Activated CD8-positive, alpha-beta T cell treated with anti-CD3 and anti-CD28 coated beads, Interleukin-2, amount 10 ng/mL, durations not matched to agents 7 days and 5 days (primary cell): ENCODE measurements at regions not wholly inside any gene's neighbourhood (a gene's known extent, or its start where the extent isn't known, plus 50 kb on each side); places are given as distances from the start of the nearest gene placed in this dataset.
"Not testable (repeated sequence)": the region's sequence is repeated elsewhere in the genome, so short reads cannot be mapped to it uniquely, and the experiment has no call there.

Experiments used
- ATAC-seq: fragments of 150-1000 bp; cut with Tn5 transposase; one replicate; pipeline ENCODE4 v1.10.0; 2021; ENCODE audit warnings: moderate library complexity
- CTCF ChIA-PET: fragments of 350-600 bp; sonication (Branson Sonifier 250); formaldehyde crosslinking; loops from one replicate; lab custom pipeline; 2021; ENCODE audit warnings: antibody characterized with exemption; lab: Charles Lee
- POLR2A ChIA-PET: fragments of 350-600 bp; sonication (Branson Sonifier 250); formaldehyde crosslinking; loops from one replicate; lab custom pipeline; 2021; ENCODE audit warnings: antibody characterized with exemption; lab: Charles Lee
- DNase-seq: peaks from one replicate; pipeline ENCODE4 v3.0.0-alpha.2; 2020
- H3K27ac Mint-ChIP-seq: one replicate; pipeline ENCODE4 v1.8.0; 2021; ENCODE audit warnings: mild to moderate bottlenecking, mixed read lengths
- H3K27me3 Mint-ChIP-seq: one replicate; pipeline ENCODE4 v1.8.0; 2021; ENCODE audit warnings: low read depth, mixed read lengths
- H3K36me3 Mint-ChIP-seq: one replicate; pipeline ENCODE4 v1.8.0; 2021; ENCODE audit warnings: low read depth, mixed read lengths
- H3K4me1 Mint-ChIP-seq: one replicate; pipeline ENCODE4 v1.8.0; 2021; ENCODE audit warnings: low read depth, mixed read lengths
- H3K4me3 Mint-ChIP-seq: one replicate; pipeline ENCODE4 v1.8.0; 2021; ENCODE audit warnings: mild to moderate bottlenecking, mixed read lengths
- H3K9me3 Mint-ChIP-seq: one replicate; pipeline ENCODE4 v1.8.0; 2022; ENCODE audit warnings: mixed read lengths; ENCODE audit not compliant: insufficient read depth

- no peak for ATAC-seq
- no peak overlapping the region for H3K4me3 Mint-ChIP-seq
Observed at GRCh38 chr11:23767576-23767975, 729.3 kb upstream of the LUZP2 start.

GRCh38 chr11:23769214-23769613 is 727.6 kb upstream of the LUZP2 start:
- Mint-ChIP-seq H3K27ac (no peak overlapping the region), H3K27me3 (no peaks in the 10 kb centered on the region), H3K4me3 (no peak overlapping the region), H3K4me1 (no peaks in the 10 kb centered on the region), H3K9me3 (peaks cover 7% of the 10 kb centered on the region), H3K36me3 (no peaks in the 10 kb centered on the region)
- CTCF ChIA-PET = no interaction called here
- DNase-seq = no peak
- ATAC-seq = no peak
- POLR2A ChIA-PET = no interaction called here

More at GRCh38 chr11:23767576-23767975, 729.3 kb upstream of the LUZP2 start:
- POLR2A ChIA-PET = no interaction called here
- H3K36me3 Mint-ChIP-seq = no peaks in the 10 kb centered on the region
- CTCF ChIA-PET = no interaction called here
- no peaks in the 10 kb centered on the region for H3K27me3 Mint-ChIP-seq
- no peak overlapping the region for H3K27ac Mint-ChIP-seq
- H3K4me1 Mint-ChIP-seq = no peaks in the 10 kb centered on the region
- DNase-seq = no peak
- H3K9me3 Mint-ChIP-seq = peaks cover 10% of the 10 kb centered on the region

GRCh38 chr11:23772081-23772480 is 724.8 kb upstream of the LUZP2 start:
- no peak overlapping the region for H3K4me3 Mint-ChIP-seq
- H3K36me3 Mint-ChIP-seq = no peaks in the 10 kb centered on the region
- ATAC-seq (no peak), DNase-seq (no peak)
- no peak overlapping the region for H3K27ac Mint-ChIP-seq
- H3K27me3 Mint-ChIP-seq = no peaks in the 10 kb centered on the region
- ChIA-PET CTCF (no interaction called here), POLR2A (no interaction called here)
- H3K9me3 Mint-ChIP-seq = peaks cover 7% of the 10 kb centered on the region
- no peaks in the 10 kb centered on the region for H3K4me1 Mint-ChIP-seq

- ATAC-seq = no peak
- no peaks in the 10 kb centered on the region for H3K36me3 Mint-ChIP-seq
- ChIA-PET CTCF (no interaction called here), POLR2A (no interaction called here)
- no peaks in the 10 kb centered on the region for H3K27me3 Mint-ChIP-seq
- no peak overlapping the region for H3K4me3 Mint-ChIP-seq
- no peaks in the 10 kb centered on the region for H3K4me1 Mint-ChIP-seq
- peaks cover 3% of the 10 kb centered on the region for H3K9me3 Mint-ChIP-seq
- no peak overlapping the region for H3K27ac Mint-ChIP-seq
- DNase-seq = no peak
Observed at GRCh38 chr11:23778971-23779370, 717.9 kb upstream of the LUZP2 start.

GRCh38 chr11:23780231-23780630 is 716.6 kb upstream of the LUZP2 start:
- POLR2A ChIA-PET = no interaction called here
- CTCF ChIA-PET = no interaction called here
- no peak overlapping the region for H3K27ac Mint-ChIP-seq
- ATAC-seq (no peak), DNase-seq (no peak)
- no peaks in the 10 kb centered on the region for H3K36me3 Mint-ChIP-seq
- no peak overlapping the region for H3K4me3 Mint-ChIP-seq
- peaks cover 3% of the 10 kb centered on the region for H3K9me3 Mint-ChIP-seq
- H3K4me1 Mint-ChIP-seq = no peaks in the 10 kb centered on the region
- no peaks in the 10 kb centered on the region for H3K27me3 Mint-ChIP-seq

- DNase-seq (no peak), ATAC-seq (no peak)
- H3K36me3 Mint-ChIP-seq = no peaks in the 10 kb centered on the region
- H3K27ac Mint-ChIP-seq = no peak overlapping the region
- ChIA-PET CTCF (no interaction called here), POLR2A (interaction anchor here (0.5 kb wide), 1 partner anchor 929 kb away, joined by 9 read pairs; no protein-coding TSS in a partner anchor)
- peaks cover 3% of the 10 kb centered on the region for H3K9me3 Mint-ChIP-seq
- H3K4me3 Mint-ChIP-seq = no peak overlapping the region
- no peaks in the 10 kb centered on the region for H3K4me1 Mint-ChIP-seq
- H3K27me3 Mint-ChIP-seq = no peaks in the 10 kb centered on the region
Observed at GRCh38 chr11:23781803-23782560, 714.9 kb upstream of the LUZP2 start.

GRCh38 chr11:23786974-23787373 is 709.9 kb upstream of the LUZP2 start:
- ATAC-seq, H3K9me3 Mint-ChIP-seq, H3K27ac Mint-ChIP-seq, CTCF ChIA-PET, H3K27me3 Mint-ChIP-seq, H3K4me3 Mint-ChIP-seq, POLR2A ChIA-PET, DNase-seq, H3K4me1 Mint-ChIP-seq, H3K36me3 Mint-ChIP-seq: not testable (repeated sequence)

- H3K27me3 Mint-ChIP-seq = no peaks in the 10 kb centered on the region
- ATAC-seq (no peak), DNase-seq (no peak)
- peaks cover 3% of the 10 kb centered on the region for H3K9me3 Mint-ChIP-seq
- CTCF ChIA-PET = no interaction called here
- H3K4me1 Mint-ChIP-seq = no peaks in the 10 kb centered on the region
- POLR2A ChIA-PET = no interaction called here
- no peak overlapping the region for H3K27ac Mint-ChIP-seq
- H3K4me3 Mint-ChIP-seq = no peak overlapping the region
- no peaks in the 10 kb centered on the region for H3K36me3 Mint-ChIP-seq
Observed at GRCh38 chr11:23789200-23789853, 707.5 kb upstream of the LUZP2 start.

- ChIA-PET CTCF (no interaction called here), POLR2A (no interaction called here)
- Mint-ChIP-seq H3K27me3 (no peaks in the 10 kb centered on the region), H3K27ac (no peak overlapping the region), H3K4me1 (no peaks in the 10 kb centered on the region), H3K9me3 (peaks cover 3% of the 10 kb centered on the region), H3K4me3 (no peak overlapping the region), H3K36me3 (no peaks in the 10 kb centered on the region)
- DNase-seq = no peak
- ATAC-seq = no peak
Observed at GRCh38 chr11:23789938-23790371, 706.9 kb upstream of the LUZP2 start.

GRCh38 chr11:23797624-23798419 is 699.0 kb upstream of the LUZP2 start:
- Mint-ChIP-seq H3K27me3 (no peaks in the 10 kb centered on the region), H3K27ac (no peak overlapping the region), H3K4me3 (no peak overlapping the region), H3K36me3 (no peaks in the 10 kb centered on the region), H3K9me3 (no peaks in the 10 kb centered on the region), H3K4me1 (no peaks in the 10 kb centered on the region)
- ChIA-PET CTCF (no interaction called here), POLR2A (no interaction called here)
- DNase-seq (no peak), ATAC-seq (no peak)

- H3K9me3 Mint-ChIP-seq, CTCF ChIA-PET, POLR2A ChIA-PET, H3K4me3 Mint-ChIP-seq, DNase-seq, H3K4me1 Mint-ChIP-seq, H3K27ac Mint-ChIP-seq, ATAC-seq, H3K27me3 Mint-ChIP-seq, H3K36me3 Mint-ChIP-seq: not testable (repeated sequence)
Observed at GRCh38 chr11:23834306-23834705, 662.5 kb upstream of the LUZP2 start.

- H3K27me3 Mint-ChIP-seq = no peaks in the 10 kb centered on the region
- DNase-seq = no peak
- H3K27ac Mint-ChIP-seq = no peak overlapping the region
- H3K4me1 Mint-ChIP-seq = no peaks in the 10 kb centered on the region
- no peaks in the 10 kb centered on the region for H3K36me3 Mint-ChIP-seq
- no peaks in the 10 kb centered on the region for H3K9me3 Mint-ChIP-seq
- H3K4me3 Mint-ChIP-seq = no peak overlapping the region
- POLR2A ChIA-PET = no interaction called here
- no peak for ATAC-seq
- CTCF ChIA-PET = no interaction called here
Observed at GRCh38 chr11:23836981-23837380, 659.9 kb upstream of the LUZP2 start.
